ENCODE measurements at regions not wholly inside any gene's neighbourhood (a gene's known extent, or its start where the extent isn't known, plus 50 kb on each side); places are given as distances from the start of the nearest gene placed in this dataset.
"Not testable (repeated sequence)": the region's sequence is repeated elsewhere in the genome, so short reads cannot be mapped to it uniquely, and the experiment has no call there.

- H3K9me3 ChIP-seq, H3K4me2 ChIP-seq, H3K9ac ChIP-seq, H3K27ac ChIP-seq, H3K36me3 ChIP-seq, H4K20me1 ChIP-seq, H3K27me3 ChIP-seq, H3K4me1 ChIP-seq, H3K4me3 ChIP-seq: not testable (repeated sequence)
These were observed 68.8 kb upstream of the WIPI2 start for GRCh38 chr7:5121256-5121655.

- not testable (repeated sequence) for H3K36me3 ChIP-seq, H3K9me3 ChIP-seq, H3K9ac ChIP-seq, H3K27ac ChIP-seq, H3K4me3 ChIP-seq, H4K20me1 ChIP-seq, H3K27me3 ChIP-seq
- Histone ChIP-seq H3K4me2 (peak overlapping the region; percentile 62), H3K4me1 (peaks cover 30% of the 10 kb centered on the region)
These were observed 58.8 kb upstream of the WIPI2 start for GRCh38 chr7:5131238-5131637.

GRCh38 chr7:5132539-5132938 is 57.5 kb upstream of the WIPI2 start:
- Histone ChIP-seq H3K27me3 (no peaks in the 10 kb centered on the region), H3K9ac (no peak overlapping the region), H4K20me1 (no peaks in the 10 kb centered on the region), H3K36me3 (no peaks in the 10 kb centered on the region), H3K9me3 (no peaks in the 10 kb centered on the region), H3K4me1 (peaks cover 30% of the 10 kb centered on the region), H3K4me2 (no peak overlapping the region), H3K4me3 (no peak overlapping the region), H3K27ac (no peak overlapping the region)
- no peak for TF ChIP-seq Cebpa-rat (IDR thresholded peaks at IDR 0.05)

- no peaks in the 10 kb centered on the region for H4K20me1 ChIP-seq
- H3K9me3 ChIP-seq, result no peaks in the 10 kb centered on the region
- no peak overlapping the region for H3K27ac ChIP-seq
- no peak overlapping the region for H3K4me2 ChIP-seq
- no peaks in the 10 kb centered on the region for H3K36me3 ChIP-seq
- no peak for TF ChIP-seq Cebpa-rat (IDR thresholded peaks at IDR 0.05)
- H3K9ac ChIP-seq, result no peak overlapping the region
- no peaks in the 10 kb centered on the region for H3K27me3 ChIP-seq
- peaks cover 24% of the 10 kb centered on the region for H3K4me1 ChIP-seq
- no peak overlapping the region for H3K4me3 ChIP-seq
These were observed 50.0 kb upstream of the WIPI2 start for GRCh38 chr7:5139998-5140397.
